Pancreas (tissue), 10 donors: ENCODE measurements at regions not wholly inside any gene's neighbourhood (a gene's known extent, or its start where the extent isn't known, plus 50 kb on each side); places are given as distances from the start of the nearest gene placed in this dataset.

ENCODE experiments used
- ATAC-seq, 4 donors: fragments of 200-7000 bp; cut with Tn5 transposase; one replicate each; pipeline versions ENCODE4 v1.8.0 to v1.9.1; 2020; ENCODE audit warnings: mild to moderate bottlenecking in 4 of 4, moderate library complexity in 4 of 4
- DNase-seq, 6 donors: peaks; one replicate each; pipeline ENCODE4 v3.0.0-alpha.2; 2020
- FAIRE-seq: peaks from 2 replicates; lab custom pipeline; 2012; peaks lifted over from hg19 to GRCh38; lab: Jason Lieb, UNC
- H3K27ac ChIP-seq, 4 donors: fragments of 200-600 bp; sonication (generic); 1 replicate in 3 of 4; 2 replicates in 1 of 4; pipeline versions ENCODE4 v1.5.0 to v1.8.0; 2020
- H3K27me3 ChIP-seq, 4 donors: fragments of 200-600 bp; one replicate each; pipeline ENCODE4 v1.8.0; 2021
- H3K36me3 ChIP-seq, 3 donors: fragments of 200-600 bp; sonication (generic) in 1 of 3; one replicate each; pipeline versions ENCODE4 v1.5.0 to v1.8.0; 2020 to 2021
- H3K4me1 ChIP-seq, 3 donors: fragments of 200-600 bp; one replicate each; pipeline ENCODE4 v1.8.0; 2021
- H3K4me3 ChIP-seq, 4 donors: fragments of 200-600 bp; sonication (generic) in 2 of 4; one replicate each; pipeline versions ENCODE4 v1.5.0 to v1.8.0; 2020 to 2021
- H3K9me3 ChIP-seq, 4 donors: fragments of 200-600 bp; one replicate each; pipeline ENCODE4 v1.8.0; 2021
- CTCF ChIP-seq, 4 donors: fragments of 200-600 bp; sonication (generic) in 3 of 4; IDR thresholded peaks; one replicate each; pipeline versions ENCODE4 v1.5.0 to v1.8.0; 2021; ENCODE audit warnings: antibody characterized with exemption in 4 of 4
- WGBS, 2 donors: extraction: QIAGEN DNeasy Blood & Tissue Kit; methylation state at CpG; one replicate each; pipeline ENCODE4 v1.1.7; 2013; 5-methylcytosine and 5-hydroxymethylcytosine counted together
- intact Hi-C, 3 donors: fragments of 100-400 bp; cut with DNase I; formaldehyde crosslinking; loops; one replicate each; pipeline versions ENCODE4 v1.11.1 to v1.14.2; 2022
- donor health status: healthy with polysubstance abuse.
- donor health status: DM: no; HTN: no; CAD: no; lungs with moderate emphysema.
- donor health status: DM: no; HTN: no; CAD: no.
- donor health status: control.
- donor health status: control.
- donor health status: Bipolar disorder and iron deficiency.
- donor health status: DM: yes; HTN: yes; CAD: no.
- donor health status: DM: no; HTN: no; CAD: no.
- donor health status: DM: no; HTN: no; CAD: no.
- donor health status: DM: yes; HTN: yes; CAD: no.

- WGBS, 2 donors: 81 to 95% methylated on average over 3 of the region's 3 CpGs
- peaks cover 0 to 6% (median 0%) of the 10 kb centered on the region in 3 donors for H3K4me1 ChIP-seq
- DNase-seq (no peak), FAIRE-seq (no peak), ATAC-seq (no peak)
- no peaks in the 10 kb centered on the region for H3K36me3 ChIP-seq
- no peak for TF ChIP-seq CTCF (IDR thresholded peaks at IDR 0.05)
- H3K4me3 ChIP-seq: no peak overlapping the region
- no peak overlapping the region for H3K27ac ChIP-seq
- H3K27me3 ChIP-seq: no peaks in the 10 kb centered on the region
- intact Hi-C loops: no loop called here
- H3K9me3 ChIP-seq: no peaks in the 10 kb centered on the region
Measured at GRCh38 chr20:19881080-19881840, 123.2 kb downstream of the RIN2 start.

GRCh38 chr20:19881990-19882389 is 123.9 kb downstream of the RIN2 start:
- H3K36me3 ChIP-seq: no peaks in the 10 kb centered on the region
- peaks cover 0 to 7% (median 0%) of the 10 kb centered on the region in 3 donors for H3K4me1 ChIP-seq
- H3K27me3 ChIP-seq: no peaks in the 10 kb centered on the region
- FAIRE-seq: no peak
- no peak for TF ChIP-seq CTCF (IDR thresholded peaks at IDR 0.05)
- H3K9me3 ChIP-seq: no peaks in the 10 kb centered on the region
- WGBS, 2 donors: 83 to 90% methylated on average over 3 of the region's 3 CpGs
- intact Hi-C loops: no loop called here
- H3K4me3 ChIP-seq: no peak overlapping the region
- no peak for ATAC-seq
- no peak for DNase-seq
- no peak overlapping the region for H3K27ac ChIP-seq

GRCh38 chr20:19882446-19882845 is 124.4 kb downstream of the RIN2 start:
- H3K27ac ChIP-seq: no peak overlapping the region
- H3K4me1 ChIP-seq: peaks cover 0 to 7% (median 0%) of the 10 kb centered on the region in 3 donors
- no peaks in the 10 kb centered on the region for H3K36me3 ChIP-seq
- no peak for FAIRE-seq
- no peak for TF ChIP-seq CTCF (IDR thresholded peaks at IDR 0.05)
- H3K4me3 ChIP-seq: no peak overlapping the region
- no peak for DNase-seq
- no peak for ATAC-seq
- no peaks in the 10 kb centered on the region for H3K27me3 ChIP-seq
- WGBS, 2 donors: 84 to 85% methylated on average over 3 of the region's 3 CpGs
- H3K9me3 ChIP-seq: no peaks in the 10 kb centered on the region
- intact Hi-C loops: no loop called here

- Histone ChIP-seq H3K36me3 (no peaks in the 10 kb centered on the region), H3K9me3 (no peaks in the 10 kb centered on the region), H3K4me3 (no peak overlapping the region), H3K4me1 (peaks cover 0 to 7% (median 0%) of the 10 kb centered on the region in 3 donors), H3K27ac (no peak overlapping the region), H3K27me3 (no peaks in the 10 kb centered on the region)
- FAIRE-seq (no peak), DNase-seq (no peak), ATAC-seq (no peak)
- intact Hi-C loops: no loop called here
- no peak for TF ChIP-seq CTCF (IDR thresholded peaks at IDR 0.05)
- WGBS, 2 donors: 90 to 93% methylated on average over 3 of the region's 3 CpGs
Measured at GRCh38 chr20:19883501-19883900, 125.4 kb downstream of the RIN2 start.

GRCh38 chr20:19885594-19885938 is 127.5 kb downstream of the RIN2 start:
- H3K4me1 ChIP-seq: peaks cover 0 to 20% (median 9%) of the 10 kb centered on the region in 3 donors
- intact Hi-C loops: no loop called here

More at GRCh38 chr20:19885594-19885938, 127.5 kb downstream of the RIN2 start:
- TF ChIP-seq CTCF (IDR thresholded peaks at IDR 0.05): no peak
- WGBS, 2 donors: 51 to 70% methylated on average over 5 of the region's 5 CpGs
- peak overlapping the region in 1 of 4 donors; percentile 71 for H3K27ac ChIP-seq
- H3K9me3 ChIP-seq: no peaks in the 10 kb centered on the region
- no peak overlapping the region for H3K4me3 ChIP-seq
- FAIRE-seq (no peak), DNase-seq (no peak), ATAC-seq (no peak)
- H3K36me3 ChIP-seq: no peaks in the 10 kb centered on the region
- no peaks in the 10 kb centered on the region for H3K27me3 ChIP-seq
